ENCODE measurements at regions not wholly inside any gene's neighbourhood (a gene's known extent, or its start where the extent isn't known, plus 50 kb on each side); places are given as distances from the start of the nearest gene placed in this dataset.
"Not testable (repeated sequence)": the region's sequence is repeated elsewhere in the genome, so short reads cannot be mapped to it uniquely, and the experiment has no call there.

- DNase-seq (ENCODE audit: low spot score), result no peak
These were observed 1408.8 kb downstream of the BRD1 start for GRCh38 chr22:48418831-48419230.

GRCh38 chr22:48417225-48418070 lies 1410.2 kb downstream of the BRD1 start:
- DNase-seq (ENCODE audit: low spot score), result no peak

DNA sequence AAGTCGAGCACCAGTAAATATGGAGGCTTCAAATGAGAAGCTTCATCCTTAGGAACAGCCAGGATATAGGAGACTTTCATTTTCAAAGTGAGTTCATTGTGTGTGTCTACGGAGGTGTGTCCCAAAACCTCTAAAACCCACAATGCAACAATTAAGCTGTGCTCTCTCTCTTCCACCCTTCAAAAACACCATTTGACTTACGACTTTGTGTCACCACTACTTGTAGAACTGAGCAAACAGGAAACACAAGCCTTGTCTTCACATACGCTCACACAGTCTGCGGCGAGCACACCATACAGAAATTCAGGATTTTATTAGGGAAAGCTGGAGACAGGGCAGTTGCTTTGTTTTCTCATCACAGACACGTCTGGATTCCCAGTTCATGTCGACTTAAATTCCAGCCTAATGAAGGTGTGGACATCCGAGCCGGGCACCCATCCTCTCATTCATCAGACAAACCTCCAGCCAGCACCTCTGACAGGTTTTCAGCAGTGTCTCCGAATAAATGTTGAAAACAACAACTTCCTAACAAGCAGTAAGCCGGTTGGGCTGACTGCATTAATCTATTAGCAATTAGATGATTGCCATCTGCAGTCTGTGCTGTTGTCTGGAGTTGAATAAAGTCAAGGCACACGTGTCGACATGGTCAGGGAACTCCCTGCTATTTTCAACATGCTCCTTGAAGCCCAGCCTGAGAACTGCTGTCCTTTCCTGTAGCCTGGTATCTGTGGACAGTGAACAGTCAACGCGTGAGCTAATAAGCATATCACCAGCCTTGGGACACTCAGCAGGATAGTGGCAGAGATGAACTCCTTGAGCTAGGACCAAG lies 1411.1 kb downstream of the BRD1 start:
- DNase-seq (ENCODE audit: low spot score), result no peak

GRCh38 chr22:48415520-48415919 lies 1412.2 kb downstream of the BRD1 start:
- DNase-seq (ENCODE audit: low spot score), result no peak

DNA sequence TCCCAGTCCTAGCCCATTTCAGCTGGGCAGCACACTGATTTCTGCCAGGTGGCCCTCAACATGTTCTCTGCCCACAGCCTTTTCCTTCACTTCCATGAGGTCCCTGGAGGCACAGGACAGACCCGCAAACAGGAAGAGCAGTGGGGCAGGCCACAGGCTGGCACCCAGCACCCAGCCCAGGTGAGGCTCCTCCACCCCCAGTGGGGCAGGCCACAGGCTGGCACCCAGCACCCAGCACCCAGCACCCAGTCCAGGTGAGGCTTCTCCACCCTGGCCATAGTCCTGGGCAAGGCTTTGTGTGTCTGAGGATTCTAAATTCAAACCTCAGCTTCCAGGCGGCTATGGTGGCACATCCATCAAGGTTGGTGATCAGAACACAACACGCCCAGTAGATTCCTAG lies 1413.0 kb downstream of the BRD1 start:
- no peak for DNase-seq (ENCODE audit: low spot score)

DNA sequence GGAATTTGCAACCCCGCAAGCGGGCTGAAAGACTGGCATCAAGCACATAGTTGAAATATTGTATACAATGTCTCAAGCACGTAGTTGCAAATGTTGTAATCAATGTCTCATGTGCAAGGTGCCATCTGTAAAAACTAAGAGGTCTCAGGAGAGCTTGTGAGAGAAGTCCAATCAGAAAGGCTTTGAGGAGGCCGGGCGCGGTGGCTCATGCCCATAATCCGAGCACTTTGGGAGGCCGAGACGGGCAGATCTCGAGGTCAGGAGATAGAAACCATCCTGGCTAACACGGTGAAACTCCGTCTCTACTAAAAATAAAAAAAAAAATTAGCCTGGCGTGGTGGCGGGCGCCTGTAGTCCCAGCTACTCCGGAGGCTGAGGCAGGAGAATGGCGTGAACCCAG lies 1414.7 kb downstream of the BRD1 start:
- not testable (repeated sequence) for DNase-seq (ENCODE audit: low spot score)

DNA sequence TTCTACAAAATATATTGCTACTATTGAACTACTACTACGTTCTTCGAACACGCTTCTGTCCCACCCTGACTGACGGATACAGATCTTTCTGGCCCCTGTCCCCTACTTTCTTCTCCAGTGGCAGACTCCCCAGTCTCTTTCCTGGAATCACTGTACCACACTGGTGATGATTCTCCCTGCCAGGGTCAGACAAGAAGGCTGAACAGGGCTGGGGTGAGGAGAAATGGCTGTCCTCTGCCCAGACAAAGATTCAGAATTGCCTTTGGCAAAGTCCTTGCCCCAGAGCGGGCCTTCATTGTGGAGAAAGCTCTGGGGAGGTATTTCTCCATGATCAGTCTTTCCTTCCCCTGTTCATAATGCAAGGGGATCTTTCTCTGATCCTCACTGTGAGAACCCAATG lies 1417.1 kb downstream of the BRD1 start:
- DNase-seq (ENCODE audit: low spot score), result no peak

DNA sequence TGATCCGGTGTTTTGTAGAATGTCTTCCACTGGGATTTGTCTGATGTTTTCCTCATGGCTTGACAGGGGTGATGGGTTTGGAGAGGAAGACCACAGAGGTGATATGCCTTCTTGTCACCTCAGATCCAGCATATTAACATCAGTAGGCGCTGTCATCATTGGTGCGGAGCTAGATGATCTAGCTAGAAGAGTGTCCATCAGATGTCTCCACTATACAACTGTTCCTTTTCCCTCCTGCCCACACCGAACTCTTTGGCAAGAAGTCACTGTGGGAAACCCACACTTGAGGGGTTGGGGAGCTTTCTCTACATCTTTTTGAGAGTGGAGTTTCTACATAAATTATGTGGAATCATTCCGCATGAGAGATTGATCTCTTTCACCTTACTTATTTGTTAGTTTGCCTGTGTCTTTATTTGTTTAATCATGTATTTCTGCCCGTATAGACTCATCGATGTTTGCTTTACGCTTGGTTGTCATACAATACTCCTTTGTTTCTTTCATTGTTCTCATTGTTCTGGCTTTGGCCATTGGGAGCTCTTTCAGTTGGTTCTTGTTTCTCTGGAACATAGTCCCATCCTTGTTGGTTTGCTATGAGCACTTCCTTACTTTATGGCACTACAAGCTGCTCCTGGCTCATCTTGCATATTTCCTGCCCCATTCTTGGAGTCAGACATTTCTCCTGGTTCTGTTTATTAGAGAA lies 1420.3 kb downstream of the BRD1 start:
- DNase-seq (ENCODE audit: low spot score), result no peak

GRCh38 chr22:48406161-48406560 lies 1421.5 kb downstream of the BRD1 start:
- no peak for DNase-seq (ENCODE audit: low spot score)

DNA sequence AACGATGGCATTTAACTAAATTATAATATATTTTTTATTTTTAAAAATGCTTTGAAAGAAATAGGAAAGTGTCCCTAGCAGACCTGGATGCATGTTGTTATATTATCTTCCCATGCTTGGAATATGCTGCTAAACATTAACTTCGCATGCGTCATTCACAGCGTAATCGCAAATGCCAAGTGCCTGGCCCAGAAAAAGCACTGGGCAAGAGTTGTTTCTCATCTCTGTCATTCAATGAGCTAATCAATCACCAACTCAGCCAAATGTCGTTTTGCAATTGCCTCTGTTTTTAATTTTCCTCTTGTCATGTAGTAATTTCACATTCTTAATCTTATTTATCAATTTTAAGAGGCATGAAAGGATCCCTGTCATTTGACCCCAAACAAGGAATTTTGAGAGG lies 1421.9 kb downstream of the BRD1 start:
- DNase-seq (ENCODE audit: low spot score), result no peak

DNA sequence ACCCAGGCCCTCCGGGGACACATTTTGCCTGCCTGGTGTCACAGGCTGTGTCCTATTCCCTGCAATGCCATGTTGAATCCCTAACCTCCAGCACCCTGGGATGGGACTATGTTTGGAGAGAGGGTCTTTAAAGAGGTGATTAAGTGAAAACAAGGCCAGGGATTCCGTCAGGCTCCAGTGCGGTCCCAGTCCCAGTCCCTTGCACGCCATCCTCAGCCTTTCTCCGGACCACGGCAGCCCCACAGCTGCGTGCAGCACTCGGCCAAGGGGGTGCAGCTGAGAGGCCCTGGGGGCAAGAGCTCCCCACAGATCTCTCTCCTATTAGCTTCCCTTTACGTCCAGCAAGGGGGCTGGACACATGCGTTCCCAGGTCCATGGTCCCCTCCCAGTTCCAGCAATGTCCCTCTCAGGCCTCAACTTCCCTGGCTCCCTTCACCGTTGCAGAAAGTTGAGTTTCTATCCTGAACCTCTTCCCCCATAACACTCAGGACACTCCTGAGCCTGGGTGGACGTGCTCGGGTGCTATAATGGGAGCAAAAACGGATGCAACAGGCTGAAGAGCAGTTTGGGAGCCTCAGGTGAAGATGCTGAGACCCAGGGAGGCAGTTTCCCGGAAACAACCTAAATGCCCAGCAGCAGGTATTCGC lies 1422.7 kb downstream of the BRD1 start:
- no peak for DNase-seq (ENCODE audit: low spot score)

- no peak for DNase-seq (ENCODE audit: low spot score)
These were observed 1423.9 kb downstream of the BRD1 start for GRCh38 chr22:48403521-48404403.

DNA sequence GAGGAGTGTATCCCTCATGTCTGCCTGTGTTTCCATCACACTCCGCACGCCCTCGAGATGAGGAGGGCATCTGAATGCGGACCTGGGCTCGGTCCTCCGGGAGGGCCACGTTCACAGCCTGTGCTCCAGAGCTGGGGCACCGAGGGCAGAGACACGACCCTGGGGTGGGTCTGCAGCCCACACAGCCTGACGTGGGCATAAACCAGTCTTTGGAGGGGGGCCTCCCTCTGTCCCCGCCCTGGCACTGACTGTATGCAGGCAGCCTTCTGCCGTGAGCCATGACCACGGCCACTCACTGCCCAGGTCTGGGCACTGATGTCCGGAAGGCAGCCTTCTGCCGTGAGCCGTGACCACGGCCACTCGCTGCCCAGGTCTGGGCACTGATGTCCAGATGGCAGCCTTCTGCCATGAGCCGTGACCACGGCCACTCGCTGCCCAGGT lies 1425.1 kb downstream of the BRD1 start:
- no peak for DNase-seq (ENCODE audit: low spot score)

DNA sequence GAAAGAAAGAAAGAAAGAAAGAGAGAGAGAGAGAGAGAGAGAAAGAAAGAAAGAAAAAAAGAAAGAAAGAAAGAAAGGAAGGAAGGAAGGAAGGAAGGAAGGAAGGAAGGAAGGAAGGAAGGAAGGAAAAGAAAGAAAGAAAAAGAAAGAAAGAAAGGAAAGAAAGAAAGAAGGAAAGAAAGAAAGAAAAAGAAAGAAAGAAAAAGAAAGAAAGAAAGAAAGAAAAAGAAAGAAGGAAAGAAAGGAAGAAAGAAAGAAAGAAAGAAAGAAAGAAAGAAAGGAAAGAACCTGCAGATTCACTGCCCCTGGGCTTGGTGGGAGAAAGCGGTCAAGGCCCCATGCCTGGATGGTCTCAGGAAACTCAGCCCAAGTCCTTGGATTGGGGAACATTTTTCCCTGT lies 1426.2 kb downstream of the BRD1 start:
- not testable (repeated sequence) for DNase-seq (ENCODE audit: low spot score)

GRCh38 chr22:48398181-48398905 lies 1429.3 kb downstream of the BRD1 start:
- DNase-seq (ENCODE audit: low spot score), result no peak

GRCh38 chr22:48397531-48398180 lies 1430.0 kb downstream of the BRD1 start:
- no peak for DNase-seq (ENCODE audit: low spot score)

DNA sequence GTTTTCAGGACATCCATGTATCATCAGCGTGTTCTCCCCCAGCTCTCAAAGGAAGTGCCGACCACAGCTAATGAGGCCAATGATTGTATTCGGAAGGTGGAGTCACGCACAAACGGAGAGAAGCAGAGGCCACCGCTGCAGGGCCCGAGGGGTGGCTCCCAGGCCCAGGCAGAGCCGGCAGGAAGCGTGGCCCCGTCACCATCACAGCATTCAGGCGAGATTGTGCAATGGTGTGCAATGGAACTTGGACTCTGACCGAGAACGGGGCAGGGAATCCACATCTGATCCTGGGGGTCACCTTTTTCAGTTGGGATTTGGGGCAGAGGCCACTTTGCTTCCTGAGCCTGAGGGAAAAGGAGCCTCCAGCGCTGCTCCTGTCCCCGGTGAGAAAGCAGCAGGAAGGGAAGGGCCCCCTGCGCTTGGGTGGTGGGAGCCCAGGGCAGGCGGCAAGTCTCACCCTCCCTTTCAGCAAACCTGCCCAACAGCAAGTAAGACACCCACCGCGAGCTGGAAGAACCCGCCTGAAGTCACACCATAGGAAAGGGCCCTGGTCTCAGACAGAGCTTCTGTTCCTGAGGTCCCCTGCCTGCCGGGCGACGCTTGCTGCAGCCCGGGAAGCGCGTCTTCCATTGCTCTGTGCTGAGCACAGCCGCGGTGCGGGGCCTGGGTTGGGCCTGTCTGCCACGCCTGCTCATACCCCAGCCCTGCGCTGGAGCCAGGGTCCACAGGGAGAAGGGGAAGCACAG lies 1430.7 kb downstream of the BRD1 start:
- peak; percentile 62 for DNase-seq (ENCODE audit: low spot score)

DNA sequence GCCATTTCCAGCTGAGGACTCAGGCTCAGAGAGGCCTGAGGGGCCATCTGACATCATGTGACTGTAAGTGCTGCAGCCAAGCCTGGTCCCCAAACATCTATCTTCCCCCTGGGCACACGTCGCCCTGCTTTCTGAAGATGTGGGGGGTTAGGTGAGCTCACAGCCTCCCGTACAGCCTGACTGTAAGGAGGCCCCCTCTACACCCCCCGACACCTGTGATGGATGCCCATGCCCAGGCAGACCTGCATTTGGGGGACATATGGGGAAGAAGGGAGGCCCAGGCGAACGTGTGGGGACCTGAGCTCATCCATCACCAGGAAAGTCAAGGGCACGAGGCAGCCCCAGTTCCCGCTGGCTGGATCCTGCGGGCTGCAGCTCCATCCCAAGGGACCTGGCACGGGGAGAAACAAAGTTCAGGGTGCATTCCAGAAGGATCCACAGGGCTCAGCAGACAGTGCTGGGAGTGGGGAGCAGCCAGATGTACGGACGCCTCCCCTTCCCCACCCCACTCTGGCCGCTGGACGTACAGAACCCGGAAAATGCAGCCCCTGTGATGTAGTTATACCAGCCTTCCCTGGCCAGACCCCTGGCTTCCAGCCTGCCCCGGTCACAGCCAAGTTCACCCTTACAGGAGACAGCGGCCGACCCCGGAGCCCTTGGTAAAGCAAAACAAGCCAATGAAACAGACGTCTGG lies 1431.4 kb downstream of the BRD1 start:
- DNase-seq (ENCODE audit: low spot score), result no peak

All from SW480 (cell line).